Breast epithelium (tissue), 3 donors: ENCODE measurements at regions not wholly inside any gene's neighbourhood (a gene's known extent, or its start where the extent isn't known, plus 50 kb on each side); places are given as distances from the start of the nearest gene placed in this dataset.

Experiments used
- CTCF ChIP-seq, 3 donors: fragments of 450-650 bp; IDR thresholded peaks; one replicate each; pipeline ENCODE4 v1.5.1; 2016 to 2017; ENCODE audit warnings: antibody characterized with exemption in 3 of 3, mild to moderate bottlenecking in 3 of 3, moderate library complexity in 3 of 3
- POLR2AphosphoS5 ChIP-seq, 3 donors: sonication (generic); formaldehyde crosslinking; IDR thresholded peaks; one replicate each; pipeline ENCODE4 v1.6.1; 2017; ENCODE audit warnings: antibody characterized with exemption in 3 of 3

DNA sequence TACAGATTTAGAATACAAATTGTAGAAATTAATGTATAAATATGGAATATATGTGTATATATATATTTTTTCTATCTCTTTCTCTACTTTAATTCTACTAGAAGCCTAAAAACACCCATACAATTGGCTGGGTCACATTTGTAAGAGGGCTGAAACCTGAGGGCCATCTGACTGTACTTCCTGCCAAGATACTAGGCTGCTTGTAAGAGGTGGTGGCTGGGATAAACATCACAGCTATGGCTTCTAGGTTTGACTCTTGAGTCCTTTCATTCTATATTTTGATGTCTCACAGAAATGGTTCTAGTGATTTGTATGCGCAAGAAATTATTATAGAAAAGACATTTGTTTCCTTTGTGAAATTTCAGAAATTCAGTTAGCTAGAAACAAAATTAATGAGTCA is 1155.2 kb upstream of the B3GALT2 start:
- TF ChIP-seq CTCF (IDR thresholded peaks at IDR 0.05) (no peak), POLR2AphosphoS5 (IDR thresholded peaks at IDR 0.05) (no peak)
